Gastrocnemius medialis (tissue), 4 donors: ENCODE measurements at regions not wholly inside any gene's neighbourhood (a gene's known extent, or its start where the extent isn't known, plus 50 kb on each side); places are given as distances from the start of the nearest gene placed in this dataset.

Experiments
- POLR2A ChIP-seq, 2 donors: fragments of 450-650 bp; IDR thresholded peaks; one replicate each; pipeline ENCODE4 v1.6.1; 2017; ENCODE audit warnings: antibody characterized with exemption in 2 of 2, mild to moderate bottlenecking in 2 of 2, moderate library complexity in 2 of 2
- TF ChIP-seq, protein P1 (sequence below), 5 experiments: fragments of 450-650 bp in 3 of 5; fragments of 200-600 bp in 2 of 5; sonication (generic) in 2 of 5; IDR thresholded peaks in 4 of 5; conservative IDR thresholded peaks in 1 of 5; 1 replicate in 4 of 5; 2 replicates in 1 of 5; pipeline ENCODE4 v1.5.1; 2016 to 2019; ENCODE audit warnings: antibody characterized with exemption in 5 of 5, mild to moderate bottlenecking in 3 of 5, moderate library complexity in 3 of 5

DNA sequence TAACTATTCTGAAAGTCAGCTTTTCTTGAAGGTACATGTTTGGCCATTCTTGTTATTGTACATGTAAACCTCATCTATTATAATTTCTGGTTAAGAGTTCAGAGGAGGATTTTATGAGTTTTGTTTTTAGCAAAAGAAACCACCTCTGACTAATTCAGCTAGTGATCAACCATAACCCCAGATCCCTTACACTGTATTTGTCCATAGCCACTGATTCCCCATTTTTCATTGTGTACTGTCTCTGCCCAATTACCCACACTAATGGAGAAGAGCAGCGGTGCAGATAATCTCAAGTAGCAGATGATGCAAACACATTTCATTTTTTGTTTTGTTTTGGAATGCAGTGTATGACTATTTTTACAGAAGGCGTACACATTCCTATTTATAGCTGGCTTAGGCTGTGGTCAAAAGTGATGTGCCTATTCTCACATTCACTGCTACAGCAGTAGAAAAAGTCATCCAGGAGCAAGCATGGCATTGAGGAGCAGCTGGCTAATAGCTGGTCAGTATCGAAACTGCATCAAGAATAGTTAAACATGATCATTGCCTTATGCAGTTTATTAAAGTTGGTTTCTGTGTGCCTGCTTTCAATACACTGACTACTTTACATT lies 988.3 kb downstream of the DTWD2 start:
- TF ChIP-seq, protein P1, sequence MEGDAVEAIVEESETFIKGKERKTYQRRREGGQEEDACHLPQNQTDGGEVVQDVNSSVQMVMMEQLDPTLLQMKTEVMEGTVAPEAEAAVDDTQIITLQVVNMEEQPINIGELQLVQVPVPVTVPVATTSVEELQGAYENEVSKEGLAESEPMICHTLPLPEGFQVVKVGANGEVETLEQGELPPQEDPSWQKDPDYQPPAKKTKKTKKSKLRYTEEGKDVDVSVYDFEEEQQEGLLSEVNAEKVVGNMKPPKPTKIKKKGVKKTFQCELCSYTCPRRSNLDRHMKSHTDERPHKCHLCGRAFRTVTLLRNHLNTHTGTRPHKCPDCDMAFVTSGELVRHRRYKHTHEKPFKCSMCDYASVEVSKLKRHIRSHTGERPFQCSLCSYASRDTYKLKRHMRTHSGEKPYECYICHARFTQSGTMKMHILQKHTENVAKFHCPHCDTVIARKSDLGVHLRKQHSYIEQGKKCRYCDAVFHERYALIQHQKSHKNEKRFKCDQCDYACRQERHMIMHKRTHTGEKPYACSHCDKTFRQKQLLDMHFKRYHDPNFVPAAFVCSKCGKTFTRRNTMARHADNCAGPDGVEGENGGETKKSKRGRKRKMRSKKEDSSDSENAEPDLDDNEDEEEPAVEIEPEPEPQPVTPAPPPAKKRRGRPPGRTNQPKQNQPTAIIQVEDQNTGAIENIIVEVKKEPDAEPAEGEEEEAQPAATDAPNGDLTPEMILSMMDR (IDR thresholded peaks at IDR 0.05 in 4 of 5, conservative IDR thresholded peaks at IDR 0.05 in 1 of 5), result no peak
- TF ChIP-seq POLR2A (IDR thresholded peaks at IDR 0.05), result no peak
